ENCODE measurements at regions not wholly inside any gene's neighbourhood (a gene's known extent, or its start where the extent isn't known, plus 50 kb on each side); places are given as distances from the start of the nearest gene placed in this dataset.

DNA sequence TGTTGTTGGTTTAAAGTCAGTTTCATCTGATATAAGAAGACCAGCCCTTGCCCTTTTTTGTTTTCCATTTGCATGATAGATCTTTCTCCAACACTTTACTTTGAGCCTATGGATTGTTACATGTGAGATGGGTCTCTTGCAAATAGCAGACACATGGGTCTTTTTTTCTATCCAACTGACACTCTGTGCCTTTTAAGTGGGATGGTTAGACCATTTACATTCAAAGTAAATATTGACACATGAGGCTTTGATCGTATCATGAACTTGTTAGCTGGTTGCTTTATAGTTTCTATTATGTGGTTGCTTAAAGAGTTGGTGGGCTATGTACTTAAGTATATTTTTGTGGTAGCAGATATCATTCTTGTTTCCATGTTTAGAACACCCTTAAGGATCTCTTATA is 213.4 kb upstream of the G2E3 start:
- H3K27ac Mint-ChIP-seq (ENCODE audit: low read depth, unreplicated experiment) = no peak overlapping the region

DNA sequence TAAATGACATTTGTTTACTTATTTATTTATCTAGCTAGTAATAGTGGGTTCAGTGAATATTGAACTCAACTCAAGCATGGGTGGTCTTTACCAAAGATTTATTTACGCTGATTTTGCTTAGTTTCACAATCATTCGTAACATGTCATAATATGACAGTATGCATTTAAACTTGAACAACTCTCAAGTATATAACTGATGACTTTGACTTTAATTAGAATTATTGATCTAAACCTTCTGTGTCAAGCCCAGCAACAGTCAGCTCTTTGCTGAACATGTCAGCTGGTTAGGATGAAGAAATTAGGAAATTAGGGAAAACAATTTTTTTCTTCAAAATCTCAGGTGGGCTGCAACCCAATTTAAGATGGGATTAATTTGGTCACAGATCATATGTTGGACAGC is 210.5 kb upstream of the G2E3 start:
- ChIA-PET CTCF (no interaction called here), POLR2A (no interaction called here)
- Mint-ChIP-seq H3K27me3 (ENCODE audit: insufficient read depth, unreplicated experiment) (no peaks in the 10 kb centered on the region), H3K9me3 (ENCODE audit: unreplicated experiment) (no peaks in the 10 kb centered on the region), H3K36me3 (ENCODE audit: insufficient read depth, unreplicated experiment) (no peaks in the 10 kb centered on the region), H3K4me1 (ENCODE audit: insufficient read depth, unreplicated experiment) (no peaks in the 10 kb centered on the region), H3K4me3 (ENCODE audit: unreplicated experiment) (no peak overlapping the region), H3K27ac (ENCODE audit: low read depth, unreplicated experiment) (no peak overlapping the region)
- BruUV-seq (replicated peaks) = no TSS peak
- no peak for DNase-seq (ENCODE audit: unreplicated experiment)
- TF ChIP-seq, protein P1, sequence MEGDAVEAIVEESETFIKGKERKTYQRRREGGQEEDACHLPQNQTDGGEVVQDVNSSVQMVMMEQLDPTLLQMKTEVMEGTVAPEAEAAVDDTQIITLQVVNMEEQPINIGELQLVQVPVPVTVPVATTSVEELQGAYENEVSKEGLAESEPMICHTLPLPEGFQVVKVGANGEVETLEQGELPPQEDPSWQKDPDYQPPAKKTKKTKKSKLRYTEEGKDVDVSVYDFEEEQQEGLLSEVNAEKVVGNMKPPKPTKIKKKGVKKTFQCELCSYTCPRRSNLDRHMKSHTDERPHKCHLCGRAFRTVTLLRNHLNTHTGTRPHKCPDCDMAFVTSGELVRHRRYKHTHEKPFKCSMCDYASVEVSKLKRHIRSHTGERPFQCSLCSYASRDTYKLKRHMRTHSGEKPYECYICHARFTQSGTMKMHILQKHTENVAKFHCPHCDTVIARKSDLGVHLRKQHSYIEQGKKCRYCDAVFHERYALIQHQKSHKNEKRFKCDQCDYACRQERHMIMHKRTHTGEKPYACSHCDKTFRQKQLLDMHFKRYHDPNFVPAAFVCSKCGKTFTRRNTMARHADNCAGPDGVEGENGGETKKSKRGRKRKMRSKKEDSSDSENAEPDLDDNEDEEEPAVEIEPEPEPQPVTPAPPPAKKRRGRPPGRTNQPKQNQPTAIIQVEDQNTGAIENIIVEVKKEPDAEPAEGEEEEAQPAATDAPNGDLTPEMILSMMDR (IDR thresholded peaks at IDR 0.05; ENCODE audit: unreplicated experiment) = no peak
- intact Hi-C loops (cut with micrococcal nuclease) = no loop called here

More for the DNA sequence above, 213.4 kb upstream of the G2E3 start:
- Mint-ChIP-seq H3K4me1 (ENCODE audit: insufficient read depth, unreplicated experiment) (no peaks in the 10 kb centered on the region), H3K27me3 (ENCODE audit: insufficient read depth, unreplicated experiment) (no peaks in the 10 kb centered on the region), H3K4me3 (ENCODE audit: unreplicated experiment) (no peak overlapping the region), H3K36me3 (ENCODE audit: insufficient read depth, unreplicated experiment) (no peaks in the 10 kb centered on the region), H3K9me3 (ENCODE audit: unreplicated experiment) (no peaks in the 10 kb centered on the region)
- ChIA-PET CTCF (interaction anchor here (1.5 to 1.9 kb wide), 2 partner anchors 29 to 31 kb away, joined by 4 to 5 read pairs; no protein-coding TSS in a partner anchor), POLR2A (interaction anchor here (1.1 kb wide), 1 partner anchor 13 kb away, joined by 6 read pairs; no protein-coding TSS in a partner anchor)
- TF ChIP-seq, protein P1 (IDR thresholded peaks at IDR 0.05; ENCODE audit: unreplicated experiment) = no peak
- intact Hi-C loops (cut with micrococcal nuclease) = no loop called here
- no TSS peak for BruUV-seq (replicated peaks)
- DNase-seq (ENCODE audit: unreplicated experiment) = no peak

DNA sequence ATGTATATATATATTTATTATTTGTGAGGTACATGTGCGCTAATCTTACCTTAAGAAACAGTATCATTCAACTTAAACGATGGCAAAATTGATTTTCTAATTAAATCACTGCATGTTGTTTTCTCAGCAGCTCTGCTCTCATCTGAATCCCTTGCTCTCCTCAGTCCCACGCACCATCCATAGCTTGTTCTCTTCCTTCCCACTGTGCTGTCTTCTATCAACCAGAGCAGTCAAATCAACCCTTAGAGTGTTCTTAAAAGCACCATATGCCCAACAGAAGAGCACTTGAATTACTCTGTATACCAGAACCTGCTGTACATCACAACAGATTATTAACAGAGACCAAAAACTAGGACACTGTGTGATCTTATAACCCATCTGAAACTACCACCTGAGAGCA is 209.4 kb upstream of the G2E3 start:
- no peaks in the 10 kb centered on the region for H3K9me3 Mint-ChIP-seq (ENCODE audit: unreplicated experiment)
- no peak overlapping the region for H3K27ac Mint-ChIP-seq (ENCODE audit: low read depth, unreplicated experiment)
- no peaks in the 10 kb centered on the region for H3K4me1 Mint-ChIP-seq (ENCODE audit: insufficient read depth, unreplicated experiment)
- intact Hi-C loops (cut with micrococcal nuclease) = no loop called here
- no peak for DNase-seq (ENCODE audit: unreplicated experiment)
- no peak overlapping the region for H3K4me3 Mint-ChIP-seq (ENCODE audit: unreplicated experiment)
- ChIA-PET POLR2A (no interaction called here), CTCF (no interaction called here)
- TF ChIP-seq, protein P1 (IDR thresholded peaks at IDR 0.05; ENCODE audit: unreplicated experiment) = no peak
- no peaks in the 10 kb centered on the region for H3K36me3 Mint-ChIP-seq (ENCODE audit: insufficient read depth, unreplicated experiment)
- no peaks in the 10 kb centered on the region for H3K27me3 Mint-ChIP-seq (ENCODE audit: insufficient read depth, unreplicated experiment)
- BruUV-seq (replicated peaks) = no TSS peak

DNA sequence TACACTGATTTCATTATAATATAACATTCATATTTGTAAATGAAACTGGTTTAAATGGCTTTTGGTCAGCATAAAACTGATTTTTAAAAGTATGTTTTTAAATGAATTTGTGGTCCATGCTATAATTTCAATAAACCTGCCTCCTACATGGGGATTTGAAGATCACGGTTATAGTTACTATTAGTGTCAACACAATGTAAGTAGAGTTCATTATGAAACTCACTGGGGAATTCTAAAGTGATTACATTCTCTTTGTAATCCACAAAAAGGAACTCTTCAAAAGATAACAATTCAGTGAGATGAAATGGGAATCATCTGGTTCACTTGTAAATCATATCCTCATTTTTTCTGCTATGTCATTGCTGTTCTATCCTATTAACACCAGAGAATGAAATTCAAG is 204.5 kb upstream of the G2E3 start:
- POLR2A ChIA-PET = interaction anchor here (0.7 kb wide), 1 partner anchor 1604 kb away, joined by 3 read pairs; no protein-coding TSS in a partner anchor
- TF ChIP-seq, protein P1 (IDR thresholded peaks at IDR 0.05; ENCODE audit: unreplicated experiment) = no peak
- H3K27ac Mint-ChIP-seq (ENCODE audit: low read depth, unreplicated experiment) = no peak overlapping the region
- H3K9me3 Mint-ChIP-seq (ENCODE audit: unreplicated experiment) = no peaks in the 10 kb centered on the region
- intact Hi-C loops (cut with micrococcal nuclease) = no loop called here
- no peak overlapping the region for H3K4me3 Mint-ChIP-seq (ENCODE audit: unreplicated experiment)
- CTCF ChIA-PET = no interaction called here
- no peak for DNase-seq (ENCODE audit: unreplicated experiment)
- peaks cover 6% of the 10 kb centered on the region for H3K4me1 Mint-ChIP-seq (ENCODE audit: insufficient read depth, unreplicated experiment)
- no peaks in the 10 kb centered on the region for H3K36me3 Mint-ChIP-seq (ENCODE audit: insufficient read depth, unreplicated experiment)
- H3K27me3 Mint-ChIP-seq (ENCODE audit: insufficient read depth, unreplicated experiment) = no peaks in the 10 kb centered on the region
- no TSS peak for BruUV-seq (replicated peaks)
